Body of pancreas (tissue), 4 donors: ENCODE measurements at regions not wholly inside any gene's neighbourhood (a gene's known extent, or its start where the extent isn't known, plus 50 kb on each side); places are given as distances from the start of the nearest gene placed in this dataset.

Source experiments
- ATAC-seq: fragments of 150-250 bp; one replicate; pipeline ENCODE4 v1.9.1; 2016
- DNase-seq, 4 donors: peaks; one replicate each; pipeline ENCODE4 v3.0.0-alpha.2; 2019
- H3K27ac ChIP-seq, 4 donors: fragments of 200-600 bp; sonication (generic); 1 replicate in 3 of 4; 2 replicates in 1 of 4; pipeline versions ENCODE4 v1.5.1 to v1.6.1; 2016 to 2019; ENCODE audit warnings: mild to moderate bottlenecking in 1 of 4, mixed read lengths in 1 of 4, moderate library complexity in 1 of 4
- H3K27me3 ChIP-seq, 2 donors: fragments of 200-600 bp; sonication (generic); one replicate each; pipeline ENCODE4 v1.6.0; 2016; ENCODE audit warnings: mild to moderate bottlenecking in 1 of 2
- H3K36me3 ChIP-seq, 2 donors: fragments of 200-600 bp; sonication (generic); replicated peaks in 1 of 2; 2 replicates each; pipeline ENCODE4 v1.5.1; 2016; ENCODE audit warnings: low read depth in 2 of 2; ENCODE audit not compliant: insufficient read depth in 1 of 2
- H3K4me1 ChIP-seq: fragments of 200-600 bp; sonication (generic); one replicate; pipeline ENCODE4 v1.6.0; 2016
- H3K4me3 ChIP-seq, 2 donors: fragments of 200-600 bp; sonication (generic); 1 replicate in 1 of 2; 2 replicates in 1 of 2; pipeline ENCODE4 v1.5.1; 2016 to 2019
- H3K9me3 ChIP-seq, 3 donors: fragments of 200-600 bp; sonication (generic); 1 replicate in 2 of 3; 2 replicates in 1 of 3; pipeline ENCODE4 v1.5.1; 2016
- POLR2A ChIP-seq, 3 donors: fragments of 450-650 bp; IDR thresholded peaks; one replicate each; pipeline ENCODE4 v1.6.1; 2016; ENCODE audit warnings: antibody characterized with exemption in 3 of 3, mild to moderate bottlenecking in 2 of 3
- WGBS, 2 donors: methylation state at CpG; one replicate each; pipeline ENCODE4 v1.1.5; 2017; 5-methylcytosine and 5-hydroxymethylcytosine counted together
- intact Hi-C: fragments of 100-400 bp; cut with DNase I; formaldehyde crosslinking; loops from one replicate; pipeline ENCODE4 v1.15.1; 2023
- TF ChIP-seq, protein P1 (sequence below), 7 experiments: fragments of 450-650 bp in 4 of 7; fragments of 200-600 bp in 3 of 7; sonication (generic) in 3 of 7; IDR thresholded peaks; one replicate each; pipeline ENCODE4 v1.5.1; 2016 to 2019; ENCODE audit warnings: antibody characterized with exemption in 7 of 7

DNA sequence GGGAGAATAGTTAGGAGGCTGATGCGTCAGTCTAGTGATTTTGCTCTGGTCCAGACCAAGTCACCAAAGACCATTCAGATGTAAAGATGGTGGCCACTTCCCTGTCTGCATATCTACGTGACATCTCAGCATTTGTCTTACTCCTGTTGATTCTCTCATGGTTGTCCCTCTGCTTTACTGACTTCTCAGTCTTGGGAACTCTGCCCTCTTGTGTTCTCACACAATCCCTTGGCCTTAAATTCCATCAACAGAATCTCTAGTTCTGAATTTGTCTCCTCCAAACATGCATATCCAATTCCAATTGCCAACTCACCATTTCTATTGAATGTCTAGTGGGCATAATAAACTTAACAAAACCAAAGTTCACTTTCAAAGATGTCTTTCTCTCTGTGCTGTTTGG, 147.8 kb downstream of the SLC24A2 start:
- Histone ChIP-seq H3K4me1 (no peaks in the 10 kb centered on the region), H3K27me3 (no peaks in the 10 kb centered on the region), H3K4me3 (no peak overlapping the region), H3K36me3 (no peaks in the 10 kb centered on the region), H3K27ac (no peak overlapping the region), H3K9me3 (no peaks in the 10 kb centered on the region)
- 51 to 57% methylated on average over 2 of the region's 2 CpGs for WGBS, 2 donors
- TF ChIP-seq POLR2A (IDR thresholded peaks at IDR 0.05): no peak
- TF ChIP-seq, protein P1, sequence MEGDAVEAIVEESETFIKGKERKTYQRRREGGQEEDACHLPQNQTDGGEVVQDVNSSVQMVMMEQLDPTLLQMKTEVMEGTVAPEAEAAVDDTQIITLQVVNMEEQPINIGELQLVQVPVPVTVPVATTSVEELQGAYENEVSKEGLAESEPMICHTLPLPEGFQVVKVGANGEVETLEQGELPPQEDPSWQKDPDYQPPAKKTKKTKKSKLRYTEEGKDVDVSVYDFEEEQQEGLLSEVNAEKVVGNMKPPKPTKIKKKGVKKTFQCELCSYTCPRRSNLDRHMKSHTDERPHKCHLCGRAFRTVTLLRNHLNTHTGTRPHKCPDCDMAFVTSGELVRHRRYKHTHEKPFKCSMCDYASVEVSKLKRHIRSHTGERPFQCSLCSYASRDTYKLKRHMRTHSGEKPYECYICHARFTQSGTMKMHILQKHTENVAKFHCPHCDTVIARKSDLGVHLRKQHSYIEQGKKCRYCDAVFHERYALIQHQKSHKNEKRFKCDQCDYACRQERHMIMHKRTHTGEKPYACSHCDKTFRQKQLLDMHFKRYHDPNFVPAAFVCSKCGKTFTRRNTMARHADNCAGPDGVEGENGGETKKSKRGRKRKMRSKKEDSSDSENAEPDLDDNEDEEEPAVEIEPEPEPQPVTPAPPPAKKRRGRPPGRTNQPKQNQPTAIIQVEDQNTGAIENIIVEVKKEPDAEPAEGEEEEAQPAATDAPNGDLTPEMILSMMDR (IDR thresholded peaks at IDR 0.05): no peak
- no peak for ATAC-seq
- no peak for DNase-seq
- intact Hi-C loops: no loop called here

DNA sequence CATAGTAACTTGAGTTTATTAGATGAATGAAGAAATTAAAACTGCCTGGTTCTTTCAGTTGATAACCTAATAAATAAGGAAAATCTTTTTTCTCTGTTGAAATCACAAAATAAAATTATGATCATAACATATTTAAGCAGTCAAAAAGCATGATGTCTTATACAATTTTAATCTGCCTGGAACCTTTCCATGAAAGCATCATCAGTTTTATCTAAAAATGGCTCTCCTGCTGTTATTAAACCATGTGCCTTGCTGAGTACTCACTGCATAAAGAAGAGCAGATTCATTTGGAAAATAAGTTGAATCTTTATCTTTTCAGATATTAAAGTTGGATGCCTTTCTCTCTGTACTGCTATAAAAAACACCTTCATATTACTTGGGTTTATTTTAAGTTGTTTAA, 148.8 kb downstream of the SLC24A2 start:
- ATAC-seq (no peak), DNase-seq (no peak)
- H3K27ac ChIP-seq: no peak overlapping the region
- H3K4me3 ChIP-seq: no peak overlapping the region
- H3K27me3 ChIP-seq: no peaks in the 10 kb centered on the region
- no peaks in the 10 kb centered on the region for H3K9me3 ChIP-seq
- no peaks in the 10 kb centered on the region for H3K4me1 ChIP-seq
- H3K36me3 ChIP-seq: no peaks in the 10 kb centered on the region
- no peak for TF ChIP-seq POLR2A (IDR thresholded peaks at IDR 0.05)
- TF ChIP-seq, protein P1 (IDR thresholded peaks at IDR 0.05): no peak
- intact Hi-C loops: no loop called here

DNA sequence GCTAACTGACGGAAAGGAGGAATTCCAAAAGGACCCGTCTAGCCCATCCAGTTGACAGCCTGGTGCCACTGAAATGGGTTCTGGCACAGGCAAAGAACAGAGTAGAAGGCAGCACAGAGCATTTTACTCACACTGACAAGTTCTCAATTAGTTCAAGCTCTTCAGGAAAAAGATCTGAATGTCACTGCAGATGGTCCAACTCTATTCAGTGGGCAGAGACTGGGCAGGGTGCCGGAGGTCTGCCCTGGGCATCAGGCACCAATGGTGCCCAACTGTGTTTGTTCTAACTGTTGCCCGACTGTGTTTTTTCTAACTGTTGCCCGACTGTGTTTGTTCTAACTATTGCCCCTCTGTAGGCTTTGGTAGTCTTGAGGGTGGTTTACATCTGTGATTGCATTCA, 151.8 kb downstream of the SLC24A2 start:
- Histone ChIP-seq H3K4me3 (no peak overlapping the region), H3K4me1 (no peaks in the 10 kb centered on the region), H3K9me3 (no peaks in the 10 kb centered on the region), H3K36me3 (no peaks in the 10 kb centered on the region), H3K27me3 (no peaks in the 10 kb centered on the region), H3K27ac (no peak overlapping the region)
- intact Hi-C loops: no loop called here
- DNase-seq: no peak
- WGBS, 2 donors: 59 to 60% methylated on average over 5 of the region's 5 CpGs
- TF ChIP-seq POLR2A (IDR thresholded peaks at IDR 0.05): no peak
- TF ChIP-seq, protein P1 (IDR thresholded peaks at IDR 0.05): no peak
- no peak for ATAC-seq

DNA sequence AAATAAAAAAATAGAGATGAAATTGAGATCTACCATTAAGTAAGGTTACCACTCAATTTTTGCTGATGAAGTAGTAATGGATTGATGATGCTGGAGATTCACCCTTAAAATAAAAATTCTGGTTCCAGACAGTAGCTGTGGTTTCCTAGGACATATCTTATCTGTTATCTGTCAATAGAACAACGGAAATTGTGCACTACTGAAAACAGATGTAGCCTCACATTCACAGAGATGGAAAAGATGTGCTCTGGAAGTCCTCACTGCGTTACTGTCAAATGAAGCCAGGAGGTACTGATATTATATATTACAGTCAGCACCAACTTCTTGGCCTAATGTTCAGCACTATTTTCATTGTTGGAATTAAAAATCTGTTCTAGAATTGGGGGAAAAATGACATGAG, 154.0 kb downstream of the SLC24A2 start:
- Histone ChIP-seq H3K4me1 (no peaks in the 10 kb centered on the region), H3K36me3 (no peaks in the 10 kb centered on the region), H3K4me3 (no peak overlapping the region), H3K27me3 (no peaks in the 10 kb centered on the region), H3K9me3 (no peaks in the 10 kb centered on the region), H3K27ac (no peak overlapping the region)
- 31 to 50% methylated on average over 2 of the region's 2 CpGs for WGBS, 2 donors
- TF ChIP-seq, protein P1 (IDR thresholded peaks at IDR 0.05): no peak
- no peak for TF ChIP-seq POLR2A (IDR thresholded peaks at IDR 0.05)
- intact Hi-C loops: no loop called here
- no peak for DNase-seq
- no peak for ATAC-seq

DNA sequence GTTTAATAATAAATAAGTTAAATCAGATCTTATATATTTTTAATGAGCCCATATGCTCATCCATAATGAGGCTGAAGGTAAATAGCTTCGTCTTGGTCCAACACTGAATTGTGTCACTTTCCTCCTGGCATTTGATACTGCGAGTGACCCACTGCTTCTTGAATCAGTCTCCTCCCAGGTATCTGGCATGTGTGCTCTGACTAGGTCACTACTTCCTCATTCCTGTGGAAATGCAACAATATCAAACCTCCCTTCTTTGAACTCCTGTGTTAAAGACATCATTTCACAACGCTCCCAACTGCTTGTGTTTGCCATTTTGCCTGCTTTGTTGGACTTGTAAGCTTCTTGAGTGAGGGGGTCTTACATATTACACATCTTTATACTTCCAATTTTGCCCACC, 157.7 kb downstream of the SLC24A2 start:
- Histone ChIP-seq H3K27ac (no peak overlapping the region), H3K27me3 (no peaks in the 10 kb centered on the region), H3K9me3 (no peaks in the 10 kb centered on the region), H3K4me3 (no peak overlapping the region), H3K36me3 (no peaks in the 10 kb centered on the region), H3K4me1 (no peaks in the 10 kb centered on the region)
- DNase-seq: no peak
- 14 to 22% methylated on average over 3 of the region's 3 CpGs for WGBS, 2 donors
- TF ChIP-seq, protein P1 (IDR thresholded peaks at IDR 0.05): no peak
- no peak for TF ChIP-seq POLR2A (IDR thresholded peaks at IDR 0.05)
- intact Hi-C loops: no loop called here
- no peak for ATAC-seq
